ENCODE measurements at regions not wholly inside any gene's neighbourhood (a gene's known extent, or its start where the extent isn't known, plus 50 kb on each side); places are given as distances from the start of the nearest gene placed in this dataset.

- H3K4me3 ChIP-seq (ENCODE audit: low read length in 2 of 2) = no peak overlapping the region
- H3K9ac ChIP-seq (ENCODE audit: low read length in 2 of 2) = no peak overlapping the region
- H3K4me1 ChIP-seq (ENCODE audit: control insufficient read depth, insufficient read depth, low read length) = no peaks in the 10 kb centered on the region
- no peaks in the 10 kb centered on the region for H3K36me3 ChIP-seq (ENCODE audit: control insufficient read depth in 2 of 2, insufficient read depth in 2 of 2, low read length in 2 of 2)
- no peaks in the 10 kb centered on the region for H3K9me3 ChIP-seq (ENCODE audit: control insufficient read depth in 2 of 2, low read length in 2 of 2)
- H3K27me3 ChIP-seq (ENCODE audit: control insufficient read depth in 1 of 2, insufficient read depth in 2 of 2, low read length in 2 of 2) = peaks cover 9 to 10% of the 10 kb centered on the region in 2 donors
- H3K27ac ChIP-seq (ENCODE audit: low read length) = no peak overlapping the region
Measured at GRCh38 chr1:29767088-29767685, 530.9 kb downstream of the PTPRU start.

DNA sequence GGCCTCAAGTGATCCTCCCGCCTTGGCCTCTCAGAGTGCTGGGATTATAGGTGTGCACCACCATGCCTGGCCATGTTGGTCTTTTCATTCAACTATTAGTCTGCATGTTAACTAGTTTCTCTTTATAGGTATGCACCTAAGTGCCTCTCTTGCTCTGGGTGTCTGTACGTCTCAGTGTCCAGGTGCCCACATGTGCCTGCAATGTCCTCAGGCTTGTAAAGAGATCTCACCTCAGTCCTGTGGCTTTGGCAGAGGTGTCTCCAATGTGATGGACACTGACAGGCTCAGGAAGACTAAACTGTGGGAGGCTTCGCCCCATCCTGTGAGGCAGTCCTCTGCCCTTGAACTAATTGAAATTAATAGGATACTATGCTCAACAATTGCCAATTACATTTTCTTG, 526.3 kb downstream of the PTPRU start:
- no peaks in the 10 kb centered on the region for H3K9me3 ChIP-seq (ENCODE audit: control insufficient read depth in 2 of 2, low read length in 2 of 2)
- H3K4me1 ChIP-seq (ENCODE audit: control insufficient read depth, insufficient read depth, low read length) = no peaks in the 10 kb centered on the region
- H3K27me3 ChIP-seq (ENCODE audit: control insufficient read depth in 1 of 2, insufficient read depth in 2 of 2, low read length in 2 of 2) = peaks cover 9 to 13% of the 10 kb centered on the region in 2 donors
- H3K36me3 ChIP-seq (ENCODE audit: control insufficient read depth in 2 of 2, insufficient read depth in 2 of 2, low read length in 2 of 2) = no peaks in the 10 kb centered on the region
- H3K27ac ChIP-seq (ENCODE audit: low read length) = no peak overlapping the region
- H3K4me3 ChIP-seq (ENCODE audit: low read length in 2 of 2) = no peak overlapping the region
- no peak overlapping the region for H3K9ac ChIP-seq (ENCODE audit: low read length in 2 of 2)

DNA sequence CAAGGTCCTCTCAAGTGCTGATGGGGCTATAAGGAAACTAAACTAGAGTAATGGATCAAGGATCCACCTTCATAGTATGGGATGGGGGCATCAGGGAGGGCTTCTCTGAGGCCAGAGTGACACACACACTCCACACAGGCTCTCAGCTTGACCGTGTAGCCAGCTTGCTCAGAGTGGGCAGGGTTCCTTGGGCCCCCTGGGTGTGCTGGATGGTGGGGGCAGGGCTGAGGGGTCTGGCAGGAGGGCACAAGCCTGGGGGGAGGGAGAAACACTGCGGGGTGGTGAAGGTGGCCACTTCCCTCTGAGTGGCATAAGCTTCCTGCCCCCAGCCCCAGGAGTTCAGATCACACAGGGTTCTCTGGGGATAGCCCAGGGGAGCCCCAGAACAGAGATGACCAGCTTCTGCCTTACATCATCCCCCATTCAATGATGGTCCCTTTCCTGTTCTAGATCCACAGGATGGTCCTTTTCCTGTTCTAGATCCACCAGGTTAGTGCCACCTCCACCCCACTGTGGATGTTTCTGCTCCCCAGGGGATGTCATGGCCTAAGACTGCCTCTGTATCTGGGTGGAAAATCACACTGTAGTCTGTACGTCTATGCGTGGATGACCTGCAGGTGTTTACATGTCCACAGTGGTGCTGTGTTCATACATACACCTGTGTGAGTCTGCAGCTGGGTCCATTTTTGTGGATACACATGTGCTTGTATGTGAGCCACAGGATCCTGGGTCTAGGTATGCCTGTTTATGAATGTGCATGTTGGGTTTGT, 525.0 kb downstream of the PTPRU start:
- Histone ChIP-seq H3K27ac (ENCODE audit: low read length) (no peak overlapping the region), H3K9ac (ENCODE audit: low read length in 2 of 2) (no peak overlapping the region), H3K4me1 (ENCODE audit: control insufficient read depth, insufficient read depth, low read length) (no peaks in the 10 kb centered on the region), H3K9me3 (ENCODE audit: control insufficient read depth in 2 of 2, low read length in 2 of 2) (no peaks in the 10 kb centered on the region), H3K27me3 (ENCODE audit: control insufficient read depth in 1 of 2, insufficient read depth in 2 of 2, low read length in 2 of 2) (peaks cover 3 to 11% of the 10 kb centered on the region in 2 donors), H3K4me3 (ENCODE audit: low read length in 2 of 2) (no peak overlapping the region), H3K36me3 (ENCODE audit: control insufficient read depth in 2 of 2, insufficient read depth in 2 of 2, low read length in 2 of 2) (no peaks in the 10 kb centered on the region)

GRCh38 chr1:29760067-29760564, 523.8 kb downstream of the PTPRU start:
- H3K9ac ChIP-seq (ENCODE audit: low read length in 2 of 2) = no peak overlapping the region
- no peak overlapping the region for H3K27ac ChIP-seq (ENCODE audit: low read length)
- no peaks in the 10 kb centered on the region for H3K36me3 ChIP-seq (ENCODE audit: control insufficient read depth in 2 of 2, insufficient read depth in 2 of 2, low read length in 2 of 2)
- no peaks in the 10 kb centered on the region for H3K9me3 ChIP-seq (ENCODE audit: control insufficient read depth in 2 of 2, low read length in 2 of 2)
- no peaks in the 10 kb centered on the region for H3K4me1 ChIP-seq (ENCODE audit: control insufficient read depth, insufficient read depth, low read length)
- H3K27me3 ChIP-seq (ENCODE audit: control insufficient read depth in 1 of 2, insufficient read depth in 2 of 2, low read length in 2 of 2) = peaks cover 3 to 11% of the 10 kb centered on the region in 2 donors
- no peak overlapping the region for H3K4me3 ChIP-seq (ENCODE audit: low read length in 2 of 2)

DNA sequence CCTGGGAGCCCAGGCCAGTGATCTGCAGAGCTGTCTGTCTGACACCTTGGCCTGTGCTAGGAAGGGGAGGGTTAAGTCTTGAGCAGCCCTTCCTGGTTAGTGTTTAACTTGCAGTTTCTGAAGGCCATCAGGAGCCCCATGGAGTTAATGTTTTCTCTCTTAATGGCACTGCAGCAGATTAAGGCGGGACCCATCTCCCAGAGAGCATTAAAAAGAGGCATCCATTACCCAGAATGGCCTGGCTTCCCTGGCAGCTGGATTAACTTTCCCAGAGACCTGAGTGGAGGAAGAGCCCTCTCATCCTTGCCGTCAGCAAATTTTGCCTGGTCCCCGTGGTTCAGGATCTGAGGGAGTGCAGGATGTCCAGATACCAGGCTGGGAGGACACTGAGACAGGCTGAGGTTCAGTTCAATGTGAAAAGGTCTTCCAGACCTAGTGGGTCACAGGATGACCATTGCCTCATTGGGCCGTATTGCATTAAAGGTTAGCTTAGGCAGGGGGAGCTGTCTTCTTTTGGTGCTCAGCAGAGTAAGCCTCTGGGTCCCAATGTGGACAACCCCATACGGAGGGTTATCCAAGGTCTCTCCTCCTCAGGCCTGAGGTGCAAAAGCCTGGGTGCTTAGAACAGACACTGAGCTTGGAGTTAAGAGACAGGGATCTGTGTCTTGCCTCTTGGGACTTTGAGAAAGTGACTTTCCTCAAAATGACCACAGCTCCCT, 522.6 kb downstream of the PTPRU start:
- Histone ChIP-seq H3K4me3 (ENCODE audit: low read length in 2 of 2) (no peak overlapping the region), H3K9me3 (ENCODE audit: control insufficient read depth in 2 of 2, low read length in 2 of 2) (no peaks in the 10 kb centered on the region), H3K27ac (ENCODE audit: low read length) (no peak overlapping the region), H3K4me1 (ENCODE audit: control insufficient read depth, insufficient read depth, low read length) (no peaks in the 10 kb centered on the region), H3K9ac (ENCODE audit: low read length in 2 of 2) (no peak overlapping the region), H3K36me3 (ENCODE audit: control insufficient read depth in 2 of 2, insufficient read depth in 2 of 2, low read length in 2 of 2) (no peaks in the 10 kb centered on the region), H3K27me3 (ENCODE audit: control insufficient read depth in 1 of 2, insufficient read depth in 2 of 2, low read length in 2 of 2) (peaks cover 3 to 11% of the 10 kb centered on the region in 2 donors)

- Histone ChIP-seq H3K9ac (ENCODE audit: low read length in 2 of 2) (no peak overlapping the region), H3K4me1 (ENCODE audit: control insufficient read depth, insufficient read depth, low read length) (no peaks in the 10 kb centered on the region), H3K4me3 (ENCODE audit: low read length in 2 of 2) (no peak overlapping the region), H3K9me3 (ENCODE audit: control insufficient read depth in 2 of 2, low read length in 2 of 2) (no peaks in the 10 kb centered on the region), H3K36me3 (ENCODE audit: control insufficient read depth in 2 of 2, insufficient read depth in 2 of 2, low read length in 2 of 2) (no peaks in the 10 kb centered on the region), H3K27me3 (ENCODE audit: control insufficient read depth in 1 of 2, insufficient read depth in 2 of 2, low read length in 2 of 2) (peaks cover 3 to 11% of the 10 kb centered on the region in 2 donors), H3K27ac (ENCODE audit: low read length) (no peak overlapping the region)
Measured at GRCh38 chr1:29757866-29758780, 521.8 kb downstream of the PTPRU start.

DNA sequence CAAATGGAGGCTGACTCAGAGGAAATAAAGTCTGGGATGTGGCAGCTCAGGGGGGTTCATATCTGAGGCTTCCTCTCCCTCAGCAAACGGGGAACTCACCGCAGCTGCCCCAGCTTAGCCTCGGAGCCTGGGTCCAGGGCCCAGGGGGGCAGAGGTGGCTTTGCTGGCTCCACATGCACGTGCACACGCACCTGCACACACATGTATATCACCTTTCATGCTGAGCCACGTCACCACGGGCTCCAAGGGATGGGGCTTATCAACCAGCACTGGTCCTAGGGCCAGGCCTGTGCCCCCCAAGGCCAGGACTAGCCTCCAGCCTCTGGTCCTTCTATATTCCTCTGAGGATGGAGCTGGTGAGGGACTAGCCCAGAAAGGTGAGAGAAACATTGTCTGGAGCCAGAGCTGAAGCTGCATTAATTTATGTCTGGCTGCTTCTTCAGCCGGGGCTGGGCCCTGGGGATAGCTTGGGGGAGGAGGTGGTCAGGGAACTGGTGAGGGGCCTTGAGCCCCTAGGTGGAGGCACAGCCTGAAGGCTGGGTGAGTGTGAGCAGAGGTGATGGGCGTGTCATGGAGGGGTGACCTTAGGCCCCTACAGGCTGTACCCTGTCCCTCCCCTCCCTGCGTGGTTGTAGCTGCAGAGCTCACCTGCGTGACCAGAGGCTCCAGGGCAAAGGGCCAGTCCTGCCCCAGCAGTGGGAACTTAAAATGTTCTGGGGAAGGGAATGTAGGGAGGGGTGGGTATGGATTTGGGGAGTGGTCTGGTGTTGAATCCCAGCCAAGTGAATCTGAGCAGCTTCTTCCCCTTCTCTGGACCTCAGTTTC, 520.8 kb downstream of the PTPRU start:
- Histone ChIP-seq H3K4me1 (ENCODE audit: control insufficient read depth, insufficient read depth, low read length) (no peaks in the 10 kb centered on the region), H3K27me3 (ENCODE audit: control insufficient read depth in 1 of 2, insufficient read depth in 2 of 2, low read length in 2 of 2) (peaks cover 3 to 11% of the 10 kb centered on the region in 2 donors), H3K4me3 (ENCODE audit: low read length in 2 of 2) (no peak overlapping the region), H3K9me3 (ENCODE audit: control insufficient read depth in 2 of 2, low read length in 2 of 2) (no peaks in the 10 kb centered on the region), H3K9ac (ENCODE audit: low read length in 2 of 2) (no peak overlapping the region), H3K36me3 (ENCODE audit: control insufficient read depth in 2 of 2, insufficient read depth in 2 of 2, low read length in 2 of 2) (no peaks in the 10 kb centered on the region), H3K27ac (ENCODE audit: low read length) (no peak overlapping the region)

DNA sequence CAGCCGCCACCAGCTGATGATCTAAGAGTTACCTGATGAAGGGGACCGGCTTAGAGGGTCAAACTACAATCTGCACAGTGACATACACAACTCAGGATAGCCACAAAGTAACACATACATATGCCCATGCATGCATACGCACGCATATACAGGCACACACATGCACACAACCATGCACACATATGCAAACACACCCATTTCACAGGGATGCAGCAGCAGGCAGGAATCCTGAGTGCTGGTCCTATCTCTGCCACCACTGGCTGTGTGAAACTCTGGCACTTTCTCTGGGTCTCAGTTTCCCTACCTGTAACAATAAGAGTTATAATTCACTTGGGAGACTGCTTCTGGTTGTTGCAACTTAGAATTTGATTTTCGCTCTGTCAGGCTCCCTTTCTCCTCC, 520.2 kb downstream of the PTPRU start:
- Histone ChIP-seq H3K9ac (ENCODE audit: low read length in 2 of 2) (no peak overlapping the region), H3K9me3 (ENCODE audit: control insufficient read depth in 2 of 2, low read length in 2 of 2) (no peaks in the 10 kb centered on the region)

DNA sequence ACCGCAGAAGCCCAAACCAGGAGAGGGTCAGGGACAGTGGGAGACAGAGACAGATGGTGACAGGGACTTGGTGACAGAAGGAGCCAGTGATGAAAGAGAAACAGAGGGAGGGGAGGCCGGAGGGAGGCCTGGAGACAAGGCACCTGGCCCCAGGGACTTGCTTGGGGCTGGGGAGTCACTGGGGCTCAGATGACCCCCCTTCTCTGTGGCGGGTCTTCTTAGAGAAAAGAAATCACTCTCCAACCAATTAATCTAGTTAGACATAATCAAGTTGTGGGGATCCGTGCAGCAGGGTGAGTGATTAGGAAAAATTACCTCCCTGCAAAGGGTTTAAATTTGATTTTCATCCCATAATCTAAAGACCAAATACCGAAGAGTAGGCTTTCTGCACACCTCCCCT, 519.8 kb downstream of the PTPRU start:
- Histone ChIP-seq H3K36me3 (ENCODE audit: control insufficient read depth in 2 of 2, insufficient read depth in 2 of 2, low read length in 2 of 2) (no peaks in the 10 kb centered on the region), H3K9ac (ENCODE audit: low read length in 2 of 2) (no peak overlapping the region), H3K9me3 (ENCODE audit: control insufficient read depth in 2 of 2, low read length in 2 of 2) (no peaks in the 10 kb centered on the region), H3K4me1 (ENCODE audit: control insufficient read depth, insufficient read depth, low read length) (no peaks in the 10 kb centered on the region), H3K4me3 (ENCODE audit: low read length in 2 of 2) (no peak overlapping the region), H3K27me3 (ENCODE audit: control insufficient read depth in 1 of 2, insufficient read depth in 2 of 2, low read length in 2 of 2) (peaks cover 3 to 6% of the 10 kb centered on the region in 2 donors), H3K27ac (ENCODE audit: low read length) (no peak overlapping the region)

More for the DNA sequence above, 520.2 kb downstream of the PTPRU start:
- Histone ChIP-seq H3K27me3 (ENCODE audit: control insufficient read depth in 1 of 2, insufficient read depth in 2 of 2, low read length in 2 of 2) (peaks cover 3 to 8% of the 10 kb centered on the region in 2 donors), H3K36me3 (ENCODE audit: control insufficient read depth in 2 of 2, insufficient read depth in 2 of 2, low read length in 2 of 2) (no peaks in the 10 kb centered on the region), H3K27ac (ENCODE audit: low read length) (no peak overlapping the region), H3K4me1 (ENCODE audit: control insufficient read depth, insufficient read depth, low read length) (no peaks in the 10 kb centered on the region), H3K4me3 (ENCODE audit: low read length in 2 of 2) (no peak overlapping the region)
